Heart right ventricle (tissue), 16 donors: ENCODE measurements at regions not wholly inside any gene's neighbourhood (a gene's known extent, or its start where the extent isn't known, plus 50 kb on each side); places are given as distances from the start of the nearest gene placed in this dataset.
A peak's percentile ranks its signal among the peaks of the same experiment; 100 is the strongest.

Source experiments
- ATAC-seq, 8 donors: fragments of 200-7000 bp; cut with Tn5 transposase; one replicate each; pipeline ENCODE4 v1.9.1; 2020; ENCODE audit warnings: mild to moderate bottlenecking in 8 of 8, moderate library complexity in 8 of 8, moderate number of reproducible peaks in 1 of 8
- DNase-seq, 2 donors: peaks; one replicate each; pipeline ENCODE4 v3.0.0-alpha.2; 2020
- H3K27ac ChIP-seq, 10 donors: fragments of 200-600 bp; sonication (generic) in 2 of 10; one replicate each; pipeline versions ENCODE4 v1.5.0 to v1.8.0; 2020 to 2022; ENCODE audit warnings: mild to moderate bottlenecking in 3 of 10
- H3K27me3 ChIP-seq, 7 donors: fragments of 200-600 bp; one replicate each; pipeline ENCODE4 v1.8.0; 2021 to 2022; ENCODE audit warnings: mild to moderate bottlenecking in 2 of 7
- H3K36me3 ChIP-seq, 9 donors: fragments of 200-600 bp; sonication (generic) in 1 of 9; one replicate each; pipeline versions ENCODE4 v1.5.0 to v1.8.0; 2020 to 2022; ENCODE audit warnings: mild to moderate bottlenecking in 2 of 9
- H3K4me1 ChIP-seq, 9 donors: fragments of 200-600 bp; sonication (generic) in 1 of 9; one replicate each; pipeline versions ENCODE4 v1.5.0 to v1.8.0; 2020 to 2022; ENCODE audit warnings: mild to moderate bottlenecking in 4 of 9
- H3K4me3 ChIP-seq, 10 donors: fragments of 200-600 bp; sonication (generic) in 2 of 10; one replicate each; pipeline versions ENCODE4 v1.5.0 to v1.8.0; 2020 to 2022; ENCODE audit warnings: mild to moderate bottlenecking in 7 of 10, moderate library complexity in 2 of 10
- H3K9me3 ChIP-seq, 11 donors: fragments of 200-600 bp in 10 of 11; sonication (generic) in 2 of 11; one replicate each; pipeline versions ENCODE4 v1.5.0 to v1.8.0; 2013 to 2022; ENCODE audit warnings: mild to moderate bottlenecking in 2 of 11, control low read depth in 1 of 11, moderate library complexity in 1 of 11
- CTCF ChIP-seq, 9 donors: fragments of 200-600 bp; sonication (generic) in 2 of 9; IDR thresholded peaks; one replicate each; pipeline versions ENCODE4 v1.5.0 to v1.8.0; 2021 to 2022; ENCODE audit warnings: antibody characterized with exemption in 9 of 9, mild to moderate bottlenecking in 5 of 9, moderate library complexity in 1 of 9
- WGBS, 2 donors: extraction: QIAGEN DNeasy Blood & Tissue Kit; methylation state at CpG; one replicate each; pipeline ENCODE4 v1.1.7; 2013; ENCODE audit warnings: inconsistent platforms in 1 of 2; 5-methylcytosine and 5-hydroxymethylcytosine counted together
- intact Hi-C, 10 donors: fragments of 100-400 bp; cut with DNase I; formaldehyde crosslinking; loops; one replicate each; pipeline versions ENCODE4 v1.11.1 to v1.14.2; 2022
- donor health status: Arrhythmogenic right ventricular cardiomyopathy.
- donor health status: ischemic (EF 13 %, LVEDD 7.1; RV severe dilation, severe dysfunction).
- donor health status: healthy with polysubstance abuse.
- donor health status: DM: no; HTN: yes; CAD: no.
- donor health status: DM: no; HTN: no; CAD: no.
- donor health status: ischemic (EF 25% LVEDD 6.9; RV normal size, moderate dysfunction).
- donor health status: ischemic (EF 25% LVEDD 5.7; RV mildly dilated, moderate dysfunction).
- donor health status: healthy.
- donor health status: DM: yes; HTN: yes; CAD: no.
- donor health status: Ischemic cardiomyopathy.
- donor health status: ischemic (EF 35%, LVEDD 5.7; RV mildly dilated, moderate dysfunction).
- donor health status: nonischemic (EF 11% LVEDD 7.7; RV severe dilation, severe dysfunction).
- donor health status: DM: yes; HTN: yes; CAD: no.
- donor health status: PGD.
- donor health status: ischemic (EF 29% LVEDD 5.4; RV normal size, mild dysfunction).
- donor health status: nonischemic (EF 23%, LVEDD 6.1; RV moderate dilation, normal function).

- TF ChIP-seq CTCF (IDR thresholded peaks at IDR 0.05), result no peak
- WGBS, 2 donors, result 96 to 100% methylated on average over 2 of the region's 2 CpGs
Observed at GRCh38 chr3:72139316-72139715, 354.4 kb upstream of the PROK2 start.

GRCh38 chr3:72137865-72138861 is 353.2 kb upstream of the PROK2 start:
- Histone ChIP-seq H3K9me3 (peaks cover 0 to 10% (median 0%) of the 10 kb centered on the region in 11 donors), H3K4me3 (no peak overlapping the region), H3K4me1 (peaks cover 0 to 18% (median 8%) of the 10 kb centered on the region in 9 donors), H3K27ac (peak overlapping the region in 2 of 10 donors; percentile 17 to 22), H3K27me3 (no peaks in the 10 kb centered on the region), H3K36me3 (no peaks in the 10 kb centered on the region)
- DNase-seq (peak; percentile 30 to 34), ATAC-seq (peak in 7 of 8 donors; percentile 75 to 95 (median 84))
- intact Hi-C loops, result no loop called here
- 57 to 64% methylated on average over 9 of the region's 9 CpGs for WGBS, 2 donors
- no peak for TF ChIP-seq CTCF (IDR thresholded peaks at IDR 0.05)

More at GRCh38 chr3:72139316-72139715, 354.4 kb upstream of the PROK2 start:
- DNase-seq (no peak), ATAC-seq (no peak)
- no peak overlapping the region for H3K27ac ChIP-seq
- no peak overlapping the region for H3K4me3 ChIP-seq
- peaks cover 0 to 10% (median 0%) of the 10 kb centered on the region in 11 donors for H3K9me3 ChIP-seq
- H3K4me1 ChIP-seq, result peaks cover 0 to 23% (median 10%) of the 10 kb centered on the region in 9 donors
- intact Hi-C loops, result no loop called here
- no peaks in the 10 kb centered on the region for H3K36me3 ChIP-seq
- H3K27me3 ChIP-seq, result no peaks in the 10 kb centered on the region

- 89 to 96% methylated on average over 5 of the region's 5 CpGs for WGBS, 2 donors
- Histone ChIP-seq H3K27ac (no peak overlapping the region), H3K9me3 (peaks cover 0 to 3% (median 0%) of the 10 kb centered on the region in 11 donors), H3K4me1 (peaks cover 0 to 16% (median 7%) of the 10 kb centered on the region in 9 donors), H3K4me3 (no peak overlapping the region), H3K36me3 (no peaks in the 10 kb centered on the region), H3K27me3 (no peaks in the 10 kb centered on the region)
- TF ChIP-seq CTCF (IDR thresholded peaks at IDR 0.05), result no peak
- DNase-seq (no peak), ATAC-seq (no peak)
- intact Hi-C loops, result no loop called here
Observed at GRCh38 chr3:72135636-72136035, 350.7 kb upstream of the PROK2 start.

GRCh38 chr3:72134989-72135451 is 350.1 kb upstream of the PROK2 start:
- H3K9me3 ChIP-seq, result peaks cover 0 to 6% (median 0%) of the 10 kb centered on the region in 11 donors
- 71 to 75% methylated on average over 6 of the region's 6 CpGs for WGBS, 2 donors
- no peak overlapping the region for H3K4me3 ChIP-seq
- no peak for ATAC-seq
- no peak overlapping the region for H3K27ac ChIP-seq
- peaks cover 0 to 18% (median 7%) of the 10 kb centered on the region in 9 donors for H3K4me1 ChIP-seq
- no peak for DNase-seq
- TF ChIP-seq CTCF (IDR thresholded peaks at IDR 0.05), result no peak
- H3K36me3 ChIP-seq, result no peaks in the 10 kb centered on the region
- H3K27me3 ChIP-seq, result no peaks in the 10 kb centered on the region
- intact Hi-C loops, result no loop called here
